SU-DHL-6 (cell line): ENCODE measurements at regions not wholly inside any gene's neighbourhood (a gene's known extent, or its start where the extent isn't known, plus 50 kb on each side); places are given as distances from the start of the nearest gene placed in this dataset.

Experiments used
- H2AFZ ChIP-seq: fragments of 200-600 bp; sonication (generic); 2 replicates; pipeline ENCODE4 v1.6.1; 2014; ENCODE audit warnings: low read depth, mild to moderate bottlenecking, moderate library complexity, mixed read lengths, antibody characterized with exemption, low read length; ENCODE audit not compliant: severe bottlenecking
- H3F3A ChIP-seq: fragments of 200-600 bp; shearing (Covaris generic); 2 replicates; pipeline ENCODE4 v1.6.0; 2016; ENCODE audit warnings: antibody characterized with exemption, mild to moderate bottlenecking; ENCODE audit not compliant: insufficient read depth
- H3K27ac ChIP-seq: fragments of 200-600 bp; sonication (generic); 2 replicates; pipeline ENCODE4 v1.5.1; 2016; ENCODE audit warnings: low read depth, mild to moderate bottlenecking, low read length, moderate library complexity, mixed read lengths
- H3K27me3 ChIP-seq: fragments of 200-600 bp; sonication (generic), shearing (Covaris generic); 2 replicates; pipeline ENCODE4 v1.6.0; 2014; ENCODE audit warnings: mild to moderate bottlenecking, low read length
- H3K36me3 ChIP-seq: fragments of 200-600 bp; sonication (generic); 2 replicates; pipeline ENCODE4 v1.6.1; 2014; ENCODE audit warnings: mild to moderate bottlenecking, low read length, mixed read lengths
- H3K4me2 ChIP-seq: fragments of 300-600, 200-600 bp; shearing (Covaris generic), sonication (generic); 2 replicates; pipeline ENCODE4 v1.6.0; 2014; ENCODE audit warnings: low read length, low read depth, mild to moderate bottlenecking; ENCODE audit not compliant: poor library complexity, severe bottlenecking
- H3K4me3 ChIP-seq: fragments of 200-600 bp; sonication (generic); 2 replicates; pipeline ENCODE4 v1.5.1; 2014; ENCODE audit warnings: antibody characterized with exemption, low read length, mild to moderate bottlenecking, mixed read lengths; ENCODE audit not compliant: insufficient read depth, poor library complexity, severe bottlenecking
- H3K79me2 ChIP-seq: fragments of 200-600 bp; sonication (generic); 2 replicates; pipeline ENCODE4 v1.6.1; 2014; ENCODE audit warnings: mild to moderate bottlenecking, low read length, moderate library complexity; ENCODE audit not compliant: insufficient read depth
- H3K9ac ChIP-seq: fragments of 200-600 bp; sonication (generic); 2 replicates; pipeline ENCODE4 v1.7.0; 2014; ENCODE audit warnings: mild to moderate bottlenecking, low read length
- H3K9me2 ChIP-seq: fragments of 200-600 bp; sonication (generic); replicated peaks from 2 replicates; pipeline ENCODE4 v1.6.1; 2014; ENCODE audit warnings: low read length; ENCODE audit not compliant: insufficient read depth
- H3K9me3 ChIP-seq: fragments of 200-600 bp; sonication (generic); 2 replicates; pipeline ENCODE4 v1.6.1; 2014; ENCODE audit warnings: low read length, mixed read lengths; ENCODE audit not compliant: insufficient read depth
- H4K20me1 ChIP-seq: fragments of 200-600 bp; sonication (generic); 2 replicates; pipeline ENCODE4 v1.6.1; 2014; ENCODE audit warnings: low read depth, mild to moderate bottlenecking, antibody characterized with exemption, low read length, moderate library complexity, mixed read lengths
- CTCF ChIP-seq: fragments of 200-600 bp; sonication (generic); IDR thresholded peaks from one replicate; pipeline ENCODE4 v1.5.1; 2017; ENCODE audit warnings: antibody characterized with exemption, mild to moderate bottlenecking, low read length, moderate library complexity; ENCODE audit not compliant: insufficient read depth, poor library complexity, severe bottlenecking
- EZH2phosphoT487 ChIP-seq: fragments of 200-600 bp; sonication (generic), shearing (Covaris generic); conservative IDR thresholded peaks from 2 replicates; pipeline ENCODE4 v1.6.1; 2018; ENCODE audit warnings: mild to moderate bottlenecking, antibody characterized with exemption, low read length, moderate library complexity, mixed read lengths

DNA sequence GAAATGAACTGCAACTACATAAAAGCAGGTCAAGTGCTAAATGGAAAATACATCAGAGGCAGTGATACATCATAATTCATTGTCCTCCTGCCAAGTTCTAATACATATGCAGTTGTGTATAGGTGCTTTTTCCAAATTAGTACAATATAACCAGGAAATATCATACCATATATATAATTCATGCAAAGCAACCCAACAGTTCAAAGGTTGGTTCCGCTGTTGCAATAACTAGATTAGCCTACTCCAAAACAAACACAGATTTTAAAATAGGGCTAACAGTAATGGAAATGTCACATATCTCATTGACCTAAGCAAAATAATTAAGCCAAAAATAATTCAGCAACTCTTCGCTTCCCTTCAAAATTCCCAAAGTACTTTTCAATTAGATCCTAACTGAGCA, 88.9 kb upstream of the NEBL start:
- no peaks in the 10 kb centered on the region for H3K9me3 ChIP-seq
- H3K4me3 ChIP-seq = no peak overlapping the region
- H3K27ac ChIP-seq = no peak overlapping the region
- TF ChIP-seq EZH2phosphoT487 (no peak), CTCF (no peak)
- no peak overlapping the region for H3K4me2 ChIP-seq
- no peaks in the 10 kb centered on the region for H3K9me2 ChIP-seq
- H3K9ac ChIP-seq = no peak overlapping the region
- no peaks in the 10 kb centered on the region for H3K36me3 ChIP-seq
- H3F3A ChIP-seq = no peaks in the 10 kb centered on the region
- H4K20me1 ChIP-seq = no peaks in the 10 kb centered on the region
- no peaks in the 10 kb centered on the region for H3K79me2 ChIP-seq
- no peaks in the 10 kb centered on the region for H3K27me3 ChIP-seq
- H2AFZ ChIP-seq = no peak overlapping the region

DNA sequence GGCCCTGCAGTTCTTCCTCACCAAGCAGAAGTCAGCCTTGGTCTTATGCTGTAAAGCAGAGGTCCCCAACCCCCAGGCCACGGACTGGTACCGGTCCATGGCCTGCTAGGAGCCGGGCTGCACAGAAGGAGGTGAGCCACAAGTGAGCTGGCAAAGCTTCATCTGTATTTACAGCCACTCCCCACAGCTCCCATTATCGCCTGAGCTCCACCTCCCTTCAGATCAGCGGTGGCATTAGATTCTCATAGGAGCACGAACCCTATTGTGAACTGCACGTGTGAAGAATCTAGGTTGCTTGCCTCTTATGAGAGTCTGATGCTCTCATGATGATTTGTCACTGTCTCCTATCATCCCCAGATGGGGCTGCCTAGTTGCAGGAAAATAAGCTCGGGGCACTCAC, 87.6 kb upstream of the NEBL start:
- H4K20me1 ChIP-seq = no peaks in the 10 kb centered on the region
- no peaks in the 10 kb centered on the region for H3K9me2 ChIP-seq
- H3K79me2 ChIP-seq = no peaks in the 10 kb centered on the region
- H3F3A ChIP-seq = no peaks in the 10 kb centered on the region
- no peaks in the 10 kb centered on the region for H3K9me3 ChIP-seq
- no peak overlapping the region for H3K4me2 ChIP-seq
- TF ChIP-seq EZH2phosphoT487 (no peak), CTCF (no peak)
- H3K36me3 ChIP-seq = no peaks in the 10 kb centered on the region
- no peak overlapping the region for H3K9ac ChIP-seq
- H3K27ac ChIP-seq = no peak overlapping the region
- H3K27me3 ChIP-seq = no peaks in the 10 kb centered on the region
- no peak overlapping the region for H3K4me3 ChIP-seq
- H2AFZ ChIP-seq = no peak overlapping the region

- no peaks in the 10 kb centered on the region for H3K36me3 ChIP-seq
- no peak overlapping the region for H2AFZ ChIP-seq
- H3K27me3 ChIP-seq = no peaks in the 10 kb centered on the region
- no peaks in the 10 kb centered on the region for H3K9me2 ChIP-seq
- H3K4me2 ChIP-seq = no peak overlapping the region
- H3K4me3 ChIP-seq = no peak overlapping the region
- H3K27ac ChIP-seq = no peak overlapping the region
- no peaks in the 10 kb centered on the region for H3K9me3 ChIP-seq
- no peaks in the 10 kb centered on the region for H3K79me2 ChIP-seq
- TF ChIP-seq EZH2phosphoT487 = no peak
- no peak for TF ChIP-seq CTCF
- no peak overlapping the region for H3K9ac ChIP-seq
- H4K20me1 ChIP-seq = no peaks in the 10 kb centered on the region
- no peaks in the 10 kb centered on the region for H3F3A ChIP-seq
Observed at GRCh38 chr10:20981419-20981953, 84.4 kb upstream of the NEBL start.

DNA sequence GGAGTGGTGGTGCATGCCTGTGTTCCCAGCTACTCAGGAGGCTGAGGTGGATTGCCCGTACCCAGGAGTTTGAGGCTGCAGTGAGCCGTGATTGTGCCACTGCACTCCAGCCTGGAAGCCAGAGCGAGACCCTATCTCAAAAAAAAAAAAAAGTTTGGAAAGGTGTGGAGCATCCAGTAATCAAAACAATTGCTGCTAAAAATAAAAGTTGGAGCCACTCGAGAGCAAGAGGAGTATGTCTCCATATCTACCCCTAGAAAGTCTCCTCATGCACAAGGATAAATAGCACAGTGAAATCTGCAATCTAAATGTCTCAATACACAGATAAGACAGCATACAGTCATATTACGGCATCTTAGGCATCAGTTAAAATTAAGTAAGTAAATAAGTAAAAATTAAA, 81.5 kb upstream of the NEBL start:
- H3F3A ChIP-seq = no peaks in the 10 kb centered on the region
- H3K79me2 ChIP-seq = no peaks in the 10 kb centered on the region
- H2AFZ ChIP-seq = no peak overlapping the region
- no peaks in the 10 kb centered on the region for H3K36me3 ChIP-seq
- H3K27ac ChIP-seq = no peak overlapping the region
- H3K27me3 ChIP-seq = no peaks in the 10 kb centered on the region
- H3K9ac ChIP-seq = no peak overlapping the region
- H3K4me2 ChIP-seq = no peak overlapping the region
- no peaks in the 10 kb centered on the region for H3K9me2 ChIP-seq
- no peak overlapping the region for H3K4me3 ChIP-seq
- H4K20me1 ChIP-seq = no peaks in the 10 kb centered on the region
- no peaks in the 10 kb centered on the region for H3K9me3 ChIP-seq
- no peak for TF ChIP-seq EZH2phosphoT487
- TF ChIP-seq CTCF = no peak
